GM19467 (cell line): ENCODE measurements at regions not wholly inside any gene's neighbourhood (a gene's known extent, or its start where the extent isn't known, plus 50 kb on each side); places are given as distances from the start of the nearest gene placed in this dataset.

Experiments used
- ATAC-seq: cut with Tn5 transposase; IDR thresholded peaks from one replicate; pipeline ENCODE4 v1.9.1; 2021; ENCODE audit warnings: mild to moderate bottlenecking, moderate library complexity; ENCODE audit not compliant: unreplicated experiment

GRCh38 chr13:31081316-31081715, 80.4 kb downstream of the HSPH1 start:
- no peak for ATAC-seq

- ATAC-seq: no peak
Measured at GRCh38 chr13:31074756-31075155, 86.9 kb downstream of the HSPH1 start.

GRCh38 chr13:31073859-31074718, 87.6 kb downstream of the HSPH1 start:
- ATAC-seq: peak; percentile 90

- ATAC-seq: no peak
Measured at GRCh38 chr13:31072041-31072440, 89.7 kb downstream of the HSPH1 start.

- no peak for ATAC-seq
Measured at GRCh38 chr13:31069808-31070534, 91.7 kb downstream of the HSPH1 start.

GRCh38 chr13:31068119-31068423, 93.6 kb downstream of the HSPH1 start:
- no peak for ATAC-seq

GRCh38 chr13:31067416-31068118, 94.1 kb downstream of the HSPH1 start:
- ATAC-seq: no peak

GRCh38 chr13:31064636-31065035, 97.1 kb downstream of the HSPH1 start:
- ATAC-seq: no peak

GRCh38 chr13:31063772-31064171, 97.9 kb downstream of the HSPH1 start:
- ATAC-seq: no peak

GRCh38 chr13:31060655-31061054, 101.0 kb downstream of the HSPH1 start:
- no peak for ATAC-seq

- no peak for ATAC-seq
Measured at GRCh38 chr13:31060220-31060619, 101.5 kb downstream of the HSPH1 start.

GRCh38 chr13:31057403-31058033, 104.2 kb downstream of the HSPH1 start:
- ATAC-seq: no peak

GRCh38 chr13:31056644-31057271, 104.9 kb downstream of the HSPH1 start:
- ATAC-seq: no peak

GRCh38 chr13:31055589-31055988, 106.1 kb downstream of the HSPH1 start:
- no peak for ATAC-seq

- ATAC-seq: no peak
Measured at GRCh38 chr13:31054632-31055031, 107.1 kb downstream of the HSPH1 start.

- ATAC-seq: no peak
Measured at GRCh38 chr13:31053896-31054295, 107.8 kb downstream of the HSPH1 start.

GRCh38 chr13:31053091-31053490, 108.6 kb downstream of the HSPH1 start:
- ATAC-seq: no peak

- no peak for ATAC-seq
Measured at GRCh38 chr13:31052478-31052877, 109.2 kb downstream of the HSPH1 start.

GRCh38 chr13:31051999-31052398, 109.7 kb downstream of the HSPH1 start:
- ATAC-seq: no peak

GRCh38 chr13:31050486-31051400, 111.0 kb downstream of the HSPH1 start:
- ATAC-seq: no peak
